ENCODE measurements at regions not wholly inside any gene's neighbourhood (a gene's known extent, or its start where the extent isn't known, plus 50 kb on each side); places are given as distances from the start of the nearest gene placed in this dataset.

DNA sequence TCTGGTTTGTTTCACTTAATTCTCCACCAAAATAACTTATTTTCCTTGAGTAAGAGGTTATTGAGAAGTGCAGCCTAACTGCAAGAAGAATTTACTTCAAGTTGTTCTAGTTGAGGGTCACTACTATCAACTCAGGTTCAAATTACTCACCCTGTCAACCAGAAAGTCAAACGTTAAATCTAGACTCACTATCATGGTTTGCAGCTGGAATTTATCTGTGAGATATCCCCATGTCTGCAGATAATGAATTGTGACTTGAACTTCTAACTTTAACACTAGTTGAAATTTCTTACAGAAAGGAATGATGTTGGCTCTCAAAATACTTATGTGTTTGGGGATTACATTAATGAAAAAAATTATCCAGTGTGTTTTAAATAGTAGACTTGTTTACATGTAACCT is 1145.7 kb upstream of the NXPH2 start:
- TF ChIP-seq CTCF (conservative IDR thresholded peaks at IDR 0.05) (no peak), ZFX (IDR thresholded peaks at IDR 0.05) (no peak)
